ENCODE measurements at regions not wholly inside any gene's neighbourhood (a gene's known extent, or its start where the extent isn't known, plus 50 kb on each side); places are given as distances from the start of the nearest gene placed in this dataset.
"Not testable (repeated sequence)": the region's sequence is repeated elsewhere in the genome, so short reads cannot be mapped to it uniquely, and the experiment has no call there.

GRCh38 chr15:84398763-84399701, 163.5 kb downstream of the GOLGA6L4 start:
- no peak for TF ChIP-seq JUND (IDR thresholded peaks at IDR 0.05; ENCODE audit: low read depth)
- in situ Hi-C loops (cut with HindIII; ENCODE audit: low pct_unique_long_range_greater_than_20kb, low sequenced_read_pairs) = no loop called here
- no peak for DNase-seq (ENCODE audit: low read depth in 1 of 2, low spot score in 1 of 2)

- in situ Hi-C loops (cut with HindIII; ENCODE audit: low pct_unique_long_range_greater_than_20kb, low sequenced_read_pairs) = no loop called here
- no peak for TF ChIP-seq JUND (IDR thresholded peaks at IDR 0.05; ENCODE audit: low read depth)
- DNase-seq (ENCODE audit: low read depth in 1 of 2, low spot score in 1 of 2) = no peak
Observed at GRCh38 chr15:84400017-84400740, 164.6 kb downstream of the GOLGA6L4 start.

- in situ Hi-C loops (cut with HindIII; ENCODE audit: low pct_unique_long_range_greater_than_20kb, low sequenced_read_pairs) = no loop called here
- TF ChIP-seq JUND (IDR thresholded peaks at IDR 0.05; ENCODE audit: low read depth) = no peak
- DNase-seq (ENCODE audit: low read depth in 1 of 2, low spot score in 1 of 2) = no peak
Observed at GRCh38 chr15:84400820-84401219, 165.2 kb downstream of the GOLGA6L4 start.

GRCh38 chr15:84401461-84401860, 165.9 kb downstream of the GOLGA6L4 start:
- in situ Hi-C loops (cut with HindIII; ENCODE audit: low pct_unique_long_range_greater_than_20kb, low sequenced_read_pairs); DNase-seq (ENCODE audit: low read depth in 1 of 2, low spot score in 1 of 2): not testable (repeated sequence)

GRCh38 chr15:84401891-84402840, 166.6 kb downstream of the GOLGA6L4 start:
- DNase-seq (ENCODE audit: low read depth in 1 of 2, low spot score in 1 of 2); in situ Hi-C loops (cut with HindIII; ENCODE audit: low pct_unique_long_range_greater_than_20kb, low sequenced_read_pairs): not testable (repeated sequence)

GRCh38 chr15:84402856-84403608, 167.5 kb downstream of the GOLGA6L4 start:
- in situ Hi-C loops (cut with HindIII; ENCODE audit: low pct_unique_long_range_greater_than_20kb, low sequenced_read_pairs) = no loop called here
- TF ChIP-seq JUND (IDR thresholded peaks at IDR 0.05; ENCODE audit: low read depth) = no peak
- DNase-seq (ENCODE audit: low read depth in 1 of 2, low spot score in 1 of 2) = no peak

GRCh38 chr15:84409357-84409756, 173.8 kb downstream of the GOLGA6L4 start:
- in situ Hi-C loops (cut with HindIII; ENCODE audit: low pct_unique_long_range_greater_than_20kb, low sequenced_read_pairs) = not testable (repeated sequence)

GRCh38 chr15:84421513-84422181, 179.2 kb upstream of the ZSCAN2 start:
- DNase-seq (ENCODE audit: low read depth in 1 of 2, low spot score in 1 of 2); in situ Hi-C loops (cut with HindIII; ENCODE audit: low pct_unique_long_range_greater_than_20kb, low sequenced_read_pairs): not testable (repeated sequence)

More at GRCh38 chr15:84409357-84409756, 173.8 kb downstream of the GOLGA6L4 start:
- not testable (repeated sequence) for DNase-seq (ENCODE audit: low read depth in 1 of 2, low spot score in 1 of 2)

GRCh38 chr15:84425327-84425726, 175.5 kb upstream of the ZSCAN2 start:
- in situ Hi-C loops (cut with HindIII; ENCODE audit: low pct_unique_long_range_greater_than_20kb, low sequenced_read_pairs); DNase-seq (ENCODE audit: low read depth in 1 of 2, low spot score in 1 of 2): not testable (repeated sequence)

- DNase-seq (ENCODE audit: low read depth in 1 of 2, low spot score in 1 of 2); in situ Hi-C loops (cut with HindIII; ENCODE audit: low pct_unique_long_range_greater_than_20kb, low sequenced_read_pairs): not testable (repeated sequence)
Observed at GRCh38 chr15:84473305-84473877, 127.4 kb upstream of the ZSCAN2 start.

- DNase-seq (ENCODE audit: low read depth in 1 of 2, low spot score in 1 of 2); in situ Hi-C loops (cut with HindIII; ENCODE audit: low pct_unique_long_range_greater_than_20kb, low sequenced_read_pairs): not testable (repeated sequence)
Observed at GRCh38 chr15:84476364-84477033, 124.3 kb upstream of the ZSCAN2 start.

GRCh38 chr15:84477550-84477949, 123.3 kb upstream of the ZSCAN2 start:
- DNase-seq (ENCODE audit: low read depth in 1 of 2, low spot score in 1 of 2); in situ Hi-C loops (cut with HindIII; ENCODE audit: low pct_unique_long_range_greater_than_20kb, low sequenced_read_pairs): not testable (repeated sequence)

GRCh38 chr15:84480174-84480681, 120.6 kb upstream of the ZSCAN2 start:
- DNase-seq (ENCODE audit: low read depth in 1 of 2, low spot score in 1 of 2); in situ Hi-C loops (cut with HindIII; ENCODE audit: low pct_unique_long_range_greater_than_20kb, low sequenced_read_pairs): not testable (repeated sequence)

GRCh38 chr15:84483859-84484258, 117.0 kb upstream of the ZSCAN2 start:
- in situ Hi-C loops (cut with HindIII; ENCODE audit: low pct_unique_long_range_greater_than_20kb, low sequenced_read_pairs); DNase-seq (ENCODE audit: low read depth in 1 of 2, low spot score in 1 of 2): not testable (repeated sequence)

All from T47D (cell line).